ENCODE measurements at regions not wholly inside any gene's neighbourhood (a gene's known extent, or its start where the extent isn't known, plus 50 kb on each side); places are given as distances from the start of the nearest gene placed in this dataset.

- Histone ChIP-seq H3K27me3 (ENCODE audit: insufficient read depth, low read length, poor library complexity, severe bottlenecking) (no peaks in the 10 kb centered on the region), H3F3A (ENCODE audit: low read depth) (peaks cover 3% of the 10 kb centered on the region; the same call in 1 of the 2 replicates), H3K4me1 (ENCODE audit: insufficient read depth, low read length, poor library complexity, severe bottlenecking) (no peaks in the 10 kb centered on the region), H3K9ac (ENCODE audit: low read depth, low read length, poor library complexity, severe bottlenecking) (no peak overlapping the region), H3K4me2 (ENCODE audit: low read depth, low read length, poor library complexity, severe bottlenecking) (no peak overlapping the region), H3K9me3 (ENCODE audit: insufficient read depth, low read depth, low read length) (no peaks in the 10 kb centered on the region), H3K79me2 (ENCODE audit: insufficient read depth, low read length) (no peaks in the 10 kb centered on the region), H3K4me3 (ENCODE audit: low read length, poor library complexity, severe bottlenecking) (no peak overlapping the region), H4K20me1 (ENCODE audit: insufficient read depth, low read length, poor library complexity, severe bottlenecking) (no peaks in the 10 kb centered on the region), H3K36me3 (ENCODE audit: insufficient read depth, low read length) (no peaks in the 10 kb centered on the region), H3K9me2 (replicated peaks; ENCODE audit: low read depth, low read length) (no peaks in the 10 kb centered on the region), H2AFZ (ENCODE audit: low read length) (no peak overlapping the region)
- no peak for TF ChIP-seq EZH2phosphoT487 (IDR thresholded peaks at IDR 0.05; ENCODE audit: borderline replicate concordance)
- no peak for TF ChIP-seq CTCF (conservative IDR thresholded peaks at IDR 0.05; ENCODE audit: low read length)
Measured at GRCh38 chr1:55662875-55663274, 447.7 kb upstream of the USP24 start.

DNA sequence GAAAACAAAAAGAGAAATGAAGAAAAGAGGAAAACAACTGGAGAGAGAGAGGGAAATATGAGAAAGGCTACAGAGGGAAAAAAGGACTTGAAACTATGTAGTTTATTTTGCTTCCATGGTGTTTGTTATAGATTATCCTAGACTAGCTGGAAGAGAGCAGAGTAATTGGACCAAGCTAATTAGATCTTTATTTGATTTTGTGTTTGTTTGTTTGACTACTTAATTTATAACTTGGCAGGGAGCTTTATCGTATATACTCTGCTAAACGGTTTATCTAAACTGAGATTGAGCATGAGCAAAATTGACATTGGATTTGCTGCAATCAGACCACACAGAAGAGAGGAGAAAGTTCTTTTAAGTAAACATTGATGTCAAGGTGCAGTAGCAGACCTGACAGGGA lies 443.8 kb upstream of the USP24 start:
- Histone ChIP-seq H3K9me2 (replicated peaks; ENCODE audit: low read depth, low read length) (no peaks in the 10 kb centered on the region), H3K4me2 (ENCODE audit: low read depth, low read length, poor library complexity, severe bottlenecking) (no peak overlapping the region), H3K79me2 (ENCODE audit: insufficient read depth, low read length) (no peaks in the 10 kb centered on the region), H3F3A (ENCODE audit: low read depth) (peaks cover 3% of the 10 kb centered on the region; the same call in 1 of the 2 replicates), H3K27me3 (ENCODE audit: insufficient read depth, low read length, poor library complexity, severe bottlenecking) (no peaks in the 10 kb centered on the region), H3K9ac (ENCODE audit: low read depth, low read length, poor library complexity, severe bottlenecking) (no peak overlapping the region), H4K20me1 (ENCODE audit: insufficient read depth, low read length, poor library complexity, severe bottlenecking) (no peaks in the 10 kb centered on the region), H3K4me3 (ENCODE audit: low read length, poor library complexity, severe bottlenecking) (no peak overlapping the region), H3K4me1 (ENCODE audit: insufficient read depth, low read length, poor library complexity, severe bottlenecking) (no peaks in the 10 kb centered on the region), H3K9me3 (ENCODE audit: insufficient read depth, low read depth, low read length) (no peaks in the 10 kb centered on the region), H2AFZ (ENCODE audit: low read length) (no peak overlapping the region), H3K36me3 (ENCODE audit: insufficient read depth, low read length) (no peaks in the 10 kb centered on the region)
- TF ChIP-seq CTCF (conservative IDR thresholded peaks at IDR 0.05; ENCODE audit: low read length), result no peak
- no peak for TF ChIP-seq EZH2phosphoT487 (IDR thresholded peaks at IDR 0.05; ENCODE audit: borderline replicate concordance)

DNA sequence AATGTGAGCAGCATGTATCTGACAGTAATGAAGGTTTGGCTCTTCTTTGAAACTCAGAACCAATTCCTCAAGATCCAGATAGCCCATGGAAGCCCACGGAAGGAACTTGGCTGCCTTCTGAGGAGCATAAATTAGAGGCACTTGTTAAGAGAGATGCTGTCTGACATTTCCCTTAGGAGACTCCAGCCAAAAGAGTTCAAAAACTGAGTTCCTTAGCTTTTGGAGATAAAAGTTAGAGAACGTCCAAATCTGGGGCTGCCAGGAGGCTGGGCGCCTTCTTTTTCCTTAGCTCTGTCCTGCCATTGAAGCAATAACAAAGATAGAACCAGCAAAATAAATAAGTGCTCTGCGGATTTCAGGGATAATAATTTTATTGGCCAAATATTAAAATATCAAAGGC lies 439.6 kb upstream of the USP24 start:
- Histone ChIP-seq H3K9me2 (replicated peaks; ENCODE audit: low read depth, low read length) (no peaks in the 10 kb centered on the region), H3K27me3 (ENCODE audit: insufficient read depth, low read length, poor library complexity, severe bottlenecking) (no peaks in the 10 kb centered on the region), H3K4me3 (ENCODE audit: low read length, poor library complexity, severe bottlenecking) (no peak overlapping the region), H3F3A (ENCODE audit: low read depth) (no peaks in the 10 kb centered on the region), H4K20me1 (ENCODE audit: insufficient read depth, low read length, poor library complexity, severe bottlenecking) (no peaks in the 10 kb centered on the region), H3K4me2 (ENCODE audit: low read depth, low read length, poor library complexity, severe bottlenecking) (no peak overlapping the region), H2AFZ (ENCODE audit: low read length) (no peak overlapping the region), H3K79me2 (ENCODE audit: insufficient read depth, low read length) (no peaks in the 10 kb centered on the region), H3K9me3 (ENCODE audit: insufficient read depth, low read depth, low read length) (no peaks in the 10 kb centered on the region), H3K4me1 (ENCODE audit: insufficient read depth, low read length, poor library complexity, severe bottlenecking) (no peaks in the 10 kb centered on the region), H3K36me3 (ENCODE audit: insufficient read depth, low read length) (no peaks in the 10 kb centered on the region), H3K9ac (ENCODE audit: low read depth, low read length, poor library complexity, severe bottlenecking) (no peak overlapping the region)
- TF ChIP-seq EZH2phosphoT487 (IDR thresholded peaks at IDR 0.05; ENCODE audit: borderline replicate concordance) (no peak), CTCF (conservative IDR thresholded peaks at IDR 0.05; ENCODE audit: low read length) (no peak)

Measured in Loucy (cell line).